ENCODE measurements at regions not wholly inside any gene's neighbourhood (a gene's known extent, or its start where the extent isn't known, plus 50 kb on each side); places are given as distances from the start of the nearest gene placed in this dataset.

DNA sequence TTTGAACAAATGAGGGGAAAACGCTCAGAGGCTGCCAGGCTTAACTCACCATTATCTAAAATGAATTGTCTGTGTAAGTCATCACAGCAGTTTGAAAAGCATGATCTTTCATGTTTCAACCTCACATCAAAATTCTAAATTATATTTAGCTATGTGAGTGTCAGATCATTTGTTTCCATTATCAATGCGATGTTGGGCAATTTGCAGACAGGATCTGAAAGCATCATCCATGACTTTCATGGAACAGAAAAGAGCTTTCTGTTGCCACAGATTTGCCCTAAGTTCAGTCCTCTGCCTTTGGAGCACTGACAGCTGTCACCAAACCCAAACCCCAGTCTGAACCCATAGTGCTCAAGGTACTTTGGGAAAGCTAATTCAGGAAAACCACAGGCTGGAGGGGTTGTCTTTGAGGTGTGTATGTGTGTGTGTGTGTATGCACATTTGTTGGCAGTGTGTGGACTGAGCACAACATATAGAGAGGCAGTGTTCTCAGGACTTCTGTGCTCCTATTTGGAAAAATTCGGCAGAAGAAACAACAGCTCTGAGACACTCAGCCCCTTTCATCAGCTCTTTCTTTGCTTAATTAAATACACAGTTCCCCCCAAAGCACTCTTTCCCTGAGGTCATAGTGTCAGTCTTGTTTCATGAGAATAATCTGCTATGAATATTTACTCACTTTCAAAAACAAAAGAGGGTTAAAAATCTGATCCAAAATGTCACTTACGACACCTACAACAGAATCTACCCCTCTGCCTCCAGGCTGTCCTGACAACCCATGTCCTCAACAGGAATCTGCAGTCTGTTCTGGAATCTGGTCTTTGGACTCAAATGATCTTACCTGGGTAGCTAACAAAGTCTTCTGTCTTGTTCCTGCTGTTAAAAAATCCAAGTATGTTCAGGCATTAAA is 188.5 kb upstream of the KLF14 start:
- no peak for DNase-seq
- Histone ChIP-seq H3K4me3 (peak overlapping the region in 1 of 4 donors; percentile 16), H3K27ac (peak overlapping the region; percentile 69 to 83 (median 75)), H3K27me3 (no peaks in the 10 kb centered on the region), H3K36me3 (no peaks in the 10 kb centered on the region), H3K9me3 (no peaks in the 10 kb centered on the region), H3K4me1 (peaks cover 0 to 81% (median 57%) of the 10 kb centered on the region in 4 donors)
- TF ChIP-seq, protein P1, sequence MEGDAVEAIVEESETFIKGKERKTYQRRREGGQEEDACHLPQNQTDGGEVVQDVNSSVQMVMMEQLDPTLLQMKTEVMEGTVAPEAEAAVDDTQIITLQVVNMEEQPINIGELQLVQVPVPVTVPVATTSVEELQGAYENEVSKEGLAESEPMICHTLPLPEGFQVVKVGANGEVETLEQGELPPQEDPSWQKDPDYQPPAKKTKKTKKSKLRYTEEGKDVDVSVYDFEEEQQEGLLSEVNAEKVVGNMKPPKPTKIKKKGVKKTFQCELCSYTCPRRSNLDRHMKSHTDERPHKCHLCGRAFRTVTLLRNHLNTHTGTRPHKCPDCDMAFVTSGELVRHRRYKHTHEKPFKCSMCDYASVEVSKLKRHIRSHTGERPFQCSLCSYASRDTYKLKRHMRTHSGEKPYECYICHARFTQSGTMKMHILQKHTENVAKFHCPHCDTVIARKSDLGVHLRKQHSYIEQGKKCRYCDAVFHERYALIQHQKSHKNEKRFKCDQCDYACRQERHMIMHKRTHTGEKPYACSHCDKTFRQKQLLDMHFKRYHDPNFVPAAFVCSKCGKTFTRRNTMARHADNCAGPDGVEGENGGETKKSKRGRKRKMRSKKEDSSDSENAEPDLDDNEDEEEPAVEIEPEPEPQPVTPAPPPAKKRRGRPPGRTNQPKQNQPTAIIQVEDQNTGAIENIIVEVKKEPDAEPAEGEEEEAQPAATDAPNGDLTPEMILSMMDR (IDR thresholded peaks at IDR 0.05): no peak
- TF ChIP-seq POLR2A (IDR thresholded peaks at IDR 0.05): no peak
- intact Hi-C loops (cut with DNase I): no loop called here
- 19 to 62% methylated on average over 4 of the region's 4 CpGs for WGBS, 2 donors

DNA sequence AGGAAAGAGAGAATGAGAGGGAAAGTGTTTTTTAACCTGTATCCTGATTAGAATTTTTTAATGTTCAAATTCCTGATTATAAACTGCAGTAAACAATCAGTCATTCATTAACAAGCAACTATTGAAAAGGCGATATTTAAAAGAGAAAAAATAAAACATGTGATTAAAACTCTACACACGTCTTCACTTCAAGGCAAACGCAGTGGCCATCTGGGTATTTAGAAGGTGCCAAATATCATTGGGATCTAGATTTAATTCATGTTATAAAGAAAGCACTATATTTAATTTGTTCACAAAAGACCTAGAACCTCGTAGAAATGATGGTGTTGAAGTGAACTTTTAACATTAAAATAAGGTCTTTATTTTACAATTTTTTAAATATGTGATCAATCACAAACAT is 189.4 kb upstream of the KLF14 start:
- 24 to 80% methylated on average over 4 of the region's 4 CpGs for WGBS, 2 donors
- TF ChIP-seq POLR2AphosphoS5 (IDR thresholded peaks at IDR 0.05): no peak
- no peak for TF ChIP-seq EP300 (IDR thresholded peaks at IDR 0.05)
- TF ChIP-seq, protein P1 (IDR thresholded peaks at IDR 0.05): no peak
- no peak for TF ChIP-seq POLR2A (IDR thresholded peaks at IDR 0.05)
- peak overlapping the region in 1 of 4 donors; percentile 80 for H3K27ac ChIP-seq
- intact Hi-C loops (cut with DNase I): no loop called here
- H3K27me3 ChIP-seq: no peaks in the 10 kb centered on the region
- no peak overlapping the region for H3K4me3 ChIP-seq
- H3K36me3 ChIP-seq: no peaks in the 10 kb centered on the region
- peaks cover 0 to 72% (median 52%) of the 10 kb centered on the region in 4 donors for H3K4me1 ChIP-seq
- H3K9me3 ChIP-seq: no peaks in the 10 kb centered on the region
- no peak for DNase-seq

DNA sequence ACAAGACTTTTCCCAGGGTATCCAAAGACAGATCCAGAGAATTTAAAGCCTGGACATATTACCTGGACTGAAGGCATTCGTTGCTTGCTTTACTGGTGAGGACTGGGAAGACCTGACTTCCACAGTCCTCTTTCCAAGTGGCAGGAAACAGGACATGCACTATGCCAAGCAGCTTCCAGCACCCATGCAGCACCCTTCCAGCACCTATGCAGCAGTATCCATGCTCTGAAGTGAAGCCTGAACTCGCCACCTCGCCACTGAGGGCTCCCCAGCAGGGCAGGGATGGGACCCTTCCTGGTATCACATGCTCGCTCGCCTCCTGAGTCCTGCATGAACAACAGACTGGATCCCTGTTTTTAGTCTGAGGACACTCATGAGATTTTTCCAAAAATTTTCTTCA is 189.9 kb upstream of the KLF14 start:
- TF ChIP-seq POLR2AphosphoS5 (IDR thresholded peaks at IDR 0.05) (no peak), POLR2A (IDR thresholded peaks at IDR 0.05) (no peak), EP300 (IDR thresholded peaks at IDR 0.05) (no peak)
- TF ChIP-seq, protein P1 (IDR thresholded peaks at IDR 0.05): no peak
- 81 to 91% methylated on average over 5 of the region's 5 CpGs for WGBS, 2 donors
- Histone ChIP-seq H3K27me3 (no peaks in the 10 kb centered on the region), H3K36me3 (no peaks in the 10 kb centered on the region), H3K9me3 (no peaks in the 10 kb centered on the region), H3K4me3 (no peak overlapping the region), H3K4me1 (peaks cover 0 to 67% (median 46%) of the 10 kb centered on the region in 4 donors), H3K27ac (no peak overlapping the region)
- intact Hi-C loops (cut with DNase I): no loop called here
- DNase-seq: no peak

DNA sequence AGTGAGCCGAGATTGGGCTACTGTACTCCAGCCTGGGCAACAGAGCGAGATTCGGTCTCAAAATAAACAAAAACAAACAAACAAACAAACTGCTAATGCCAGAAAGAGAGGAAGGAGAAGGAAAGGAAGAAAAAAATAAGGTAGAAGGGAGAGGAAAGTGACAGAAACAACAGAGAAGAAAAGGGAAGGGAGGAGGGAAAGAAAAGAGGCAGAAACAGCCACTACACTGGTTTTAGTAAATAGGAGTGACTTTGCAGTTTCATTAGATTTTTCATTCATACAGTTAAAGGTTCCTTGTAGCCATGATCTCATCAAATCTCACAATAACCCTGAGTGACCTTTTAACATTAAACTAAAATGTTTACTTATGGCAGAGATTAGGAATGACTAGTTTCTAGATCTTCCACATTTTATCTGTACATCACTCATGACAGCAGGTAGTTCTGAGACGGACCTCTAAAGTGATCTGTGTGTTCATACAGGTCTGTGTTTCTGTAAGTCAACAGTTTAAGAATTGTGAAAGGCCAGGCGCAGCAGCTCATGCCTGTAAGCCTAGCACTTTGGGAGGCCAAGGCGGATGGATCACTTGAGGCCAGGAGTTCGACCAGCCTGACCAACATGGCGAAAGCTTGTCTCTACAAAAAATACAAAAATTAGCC is 191.3 kb upstream of the KLF14 start:
- no peak for DNase-seq
- Histone ChIP-seq H3K27ac (no peak overlapping the region), H3K36me3 (no peaks in the 10 kb centered on the region), H3K4me3 (no peak overlapping the region), H3K9me3 (no peaks in the 10 kb centered on the region), H3K4me1 (peaks cover 0 to 65% (median 40%) of the 10 kb centered on the region in 4 donors), H3K27me3 (no peaks in the 10 kb centered on the region)
- intact Hi-C loops (cut with DNase I): no loop called here
- WGBS, 2 donors: 80 to 86% methylated on average over 8 of the region's 8 CpGs
- TF ChIP-seq POLR2AphosphoS5 (IDR thresholded peaks at IDR 0.05) (no peak), POLR2A (IDR thresholded peaks at IDR 0.05) (no peak), EP300 (IDR thresholded peaks at IDR 0.05) (no peak)
- TF ChIP-seq, protein P1 (IDR thresholded peaks at IDR 0.05): no peak

Data from sigmoid colon (tissue), 6 donors.